Spleen (tissue), 11 donors: ENCODE measurements at regions not wholly inside any gene's neighbourhood (a gene's known extent, or its start where the extent isn't known, plus 50 kb on each side); places are given as distances from the start of the nearest gene placed in this dataset.
A peak's percentile ranks its signal among the peaks of the same experiment; 100 is the strongest.

Experiments used
- DNase-seq: peaks from one replicate; pipeline ENCODE4 v3.0.0-alpha.2; 2020
- H3K27ac ChIP-seq, 8 donors: fragments of 200-600 bp; sonication (generic) in 7 of 8; 1 replicate in 4 of 8; 2 replicates in 4 of 8; pipeline versions ENCODE4 v1.5.0 to v1.8.0; 2016 to 2021; ENCODE audit warnings: inconsistent platforms in 4 of 8, mild to moderate bottlenecking in 4 of 8, moderate library complexity in 1 of 8
- H3K27me3 ChIP-seq, 7 donors: fragments of 200-600 bp; sonication (generic) in 6 of 7; replicated peaks in 1 of 7; 1 replicate in 4 of 7; 2 replicates in 3 of 7; pipeline versions ENCODE4 v1.5.0 to v1.8.0; 2016 to 2021; ENCODE audit warnings: inconsistent platforms in 3 of 7, mild to moderate bottlenecking in 1 of 7
- H3K36me3 ChIP-seq, 6 donors: fragments of 200-600 bp; sonication (generic) in 5 of 6; 1 replicate in 4 of 6; 2 replicates in 2 of 6; pipeline versions ENCODE4 v1.5.0 to v1.8.0; 2016 to 2021; ENCODE audit warnings: inconsistent platforms in 2 of 6
- H3K4me1 ChIP-seq, 6 donors: fragments of 200-600 bp; sonication (generic) in 5 of 6; 1 replicate in 3 of 6; 2 replicates in 3 of 6; pipeline versions ENCODE4 v1.5.0 to v1.8.0; 2016 to 2021; ENCODE audit warnings: inconsistent platforms in 3 of 6
- H3K4me3 ChIP-seq, 8 donors: fragments of 200-600 bp; sonication (generic) in 7 of 8; 1 replicate in 4 of 8; 2 replicates in 4 of 8; pipeline versions ENCODE4 v1.5.0 to v1.8.0; 2016 to 2021; ENCODE audit warnings: inconsistent platforms in 4 of 8, mild to moderate bottlenecking in 4 of 8, moderate library complexity in 2 of 8
- H3K9me3 ChIP-seq, 8 donors: fragments of 200-600 bp; sonication (generic) in 7 of 8; 1 replicate in 4 of 8; 2 replicates in 4 of 8; pipeline versions ENCODE4 v1.5.0 to v1.8.0; 2016 to 2021; ENCODE audit warnings: inconsistent platforms in 4 of 8
- CTCF ChIP-seq, 11 experiments: fragments of 200-600 bp in 7 of 11; fragments of 450-650 bp in 4 of 11; sonication (generic) in 4 of 11; IDR thresholded peaks in 8 of 11; conservative IDR thresholded peaks in 3 of 11; 1 replicate in 7 of 11; 2 replicates in 4 of 11; pipeline versions ENCODE4 v1.4.0 to v1.8.0; 2016 to 2021; ENCODE audit warnings: antibody characterized with exemption in 11 of 11, inconsistent platforms in 4 of 11, mild to moderate bottlenecking in 1 of 11
- POLR2A ChIP-seq, 3 donors: fragments of 450-650 bp; IDR thresholded peaks; one replicate each; pipeline ENCODE4 v1.5.1; 2017; ENCODE audit warnings: antibody characterized with exemption in 3 of 3, mild to moderate bottlenecking in 1 of 3
- POLR2AphosphoS5 ChIP-seq, 3 donors: sonication (generic); formaldehyde crosslinking; IDR thresholded peaks; one replicate each; pipeline ENCODE4 v1.5.1; 2017; ENCODE audit warnings: antibody characterized with exemption in 3 of 3
- WGBS, 5 donors: extraction: QIAGEN DNeasy Blood & Tissue Kit in 3 of 5; methylation state at CpG; one replicate each; pipeline versions ENCODE4 v1.1.5 to v1.1.7; 2013 to 2018; 5-methylcytosine and 5-hydroxymethylcytosine counted together
- intact Hi-C: fragments of 100-400 bp; cut with DNase I; formaldehyde crosslinking; loops from one replicate; pipeline ENCODE4 v1.15.0; 2023; ENCODE audit warnings: low total_unique reads
- donor health status: healthy with polysubstance abuse.
- donor health status: DM: no; HTN: no; CAD: no; lungs with moderate emphysema.
- donor health status: DM: no; HTN: no; CAD: no.
- donor health status: Bipolar disorder and iron deficiency.
- donor health status: healthy.
- donor health status: DM: no; HTN: no; CAD: no.
- donor health status: DM: yes; HTN: yes; CAD: no.

GRCh38 chr3:59334585-59334984 lies 284.8 kb upstream of the CFAP20DC start:
- TF ChIP-seq POLR2AphosphoS5 (IDR thresholded peaks at IDR 0.05) = no peak
- TF ChIP-seq CTCF (IDR thresholded peaks at IDR 0.05 in 8 of 11, conservative IDR thresholded peaks at IDR 0.05 in 3 of 11) = no peak
- Histone ChIP-seq H3K4me3 (no peak overlapping the region), H3K4me1 (no peaks in the 10 kb centered on the region), H3K9me3 (peaks cover 0 to 9% (median 0%) of the 10 kb centered on the region in 8 donors), H3K27me3 (no peaks in the 10 kb centered on the region), H3K36me3 (no peaks in the 10 kb centered on the region), H3K27ac (no peak overlapping the region)
- whole genome bisulfite sequencing, 5 donors = 56 to 93% (median 63%) methylated on average over 2 of the region's 2 CpGs
- no peak for DNase-seq
- intact Hi-C loops = no loop called here

- H3K27me3 ChIP-seq = no peaks in the 10 kb centered on the region
- no peaks in the 10 kb centered on the region for H3K9me3 ChIP-seq
- H3K36me3 ChIP-seq = no peaks in the 10 kb centered on the region
- no peak for TF ChIP-seq POLR2AphosphoS5 (IDR thresholded peaks at IDR 0.05)
- TF ChIP-seq CTCF (IDR thresholded peaks at IDR 0.05 in 8 of 11, conservative IDR thresholded peaks at IDR 0.05 in 3 of 11) = no peak
- no peak for TF ChIP-seq POLR2A (IDR thresholded peaks at IDR 0.05)
- no peak overlapping the region for H3K27ac ChIP-seq
- H3K4me1 ChIP-seq = no peaks in the 10 kb centered on the region
- intact Hi-C loops = no loop called here
- no peak for DNase-seq
- no peak overlapping the region for H3K4me3 ChIP-seq
- WGBS, 5 donors = 80 to 91% (median 86%) methylated on average over 3 of the region's 3 CpGs
Measured at GRCh38 chr3:59327376-59327808, 277.6 kb upstream of the CFAP20DC start.

- TF ChIP-seq POLR2AphosphoS5 (IDR thresholded peaks at IDR 0.05) = no peak
- no peak for TF ChIP-seq POLR2A (IDR thresholded peaks at IDR 0.05)
- peak in 2 of 11 experiments; percentile 14 to 16 for TF ChIP-seq CTCF (IDR thresholded peaks at IDR 0.05 in 8 of 11, conservative IDR thresholded peaks at IDR 0.05 in 3 of 11)
- 84 to 91% (median 89%) methylated on average over 6 of the region's 6 CpGs for WGBS, 5 donors
Measured at GRCh38 chr3:59326246-59327024, 276.6 kb upstream of the CFAP20DC start.

GRCh38 chr3:59321881-59322540 lies 272.2 kb upstream of the CFAP20DC start:
- no peak for DNase-seq
- intact Hi-C loops = no loop called here
- WGBS, 5 donors = 92 to 95% (median 94%) methylated on average over 5 of the region's 5 CpGs
- TF ChIP-seq CTCF (IDR thresholded peaks at IDR 0.05 in 8 of 11, conservative IDR thresholded peaks at IDR 0.05 in 3 of 11) (no peak), POLR2AphosphoS5 (IDR thresholded peaks at IDR 0.05) (no peak), POLR2A (IDR thresholded peaks at IDR 0.05) (no peak)
- H3K9me3 ChIP-seq = no peaks in the 10 kb centered on the region
- no peak overlapping the region for H3K4me3 ChIP-seq
- no peaks in the 10 kb centered on the region for H3K27me3 ChIP-seq
- H3K4me1 ChIP-seq = no peaks in the 10 kb centered on the region
- no peaks in the 10 kb centered on the region for H3K36me3 ChIP-seq
- no peak overlapping the region for H3K27ac ChIP-seq

More at GRCh38 chr3:59326246-59327024, 276.6 kb upstream of the CFAP20DC start:
- intact Hi-C loops = no loop called here
- Histone ChIP-seq H3K4me1 (no peaks in the 10 kb centered on the region), H3K9me3 (no peaks in the 10 kb centered on the region), H3K27me3 (no peaks in the 10 kb centered on the region), H3K4me3 (no peak overlapping the region), H3K36me3 (no peaks in the 10 kb centered on the region), H3K27ac (no peak overlapping the region)
- DNase-seq = no peak
